ENCODE measurements at regions not wholly inside any gene's neighbourhood (a gene's known extent, or its start where the extent isn't known, plus 50 kb on each side); places are given as distances from the start of the nearest gene placed in this dataset.

- no peak overlapping the region for H3K9ac ChIP-seq (ENCODE audit: low read length)
- H3K9me3 ChIP-seq (ENCODE audit: insufficient read depth, low read length), result no peaks in the 10 kb centered on the region
- no peak overlapping the region for H3K4me3 ChIP-seq (ENCODE audit: low read length)
- no peak overlapping the region for H3K27ac ChIP-seq (ENCODE audit: low read length)
- no peak for TF ChIP-seq EZH2phosphoT487 (IDR thresholded peaks at IDR 0.05; ENCODE audit: low read depth)
- no peak for TF ChIP-seq CTCF (IDR thresholded peaks at IDR 0.05; ENCODE audit: low read depth, low read length)
- H3K36me3 ChIP-seq (replicated peaks; ENCODE audit: low read depth, low read length), result no peaks in the 10 kb centered on the region
- H2AFZ ChIP-seq (ENCODE audit: low read depth, low read length), result no peak overlapping the region
- no peaks in the 10 kb centered on the region for H4K20me1 ChIP-seq (ENCODE audit: insufficient read depth, low read length)
- no peaks in the 10 kb centered on the region for H3K79me2 ChIP-seq (ENCODE audit: low read length)
- no peaks in the 10 kb centered on the region for H3K4me1 ChIP-seq (ENCODE audit: low read length)
- H3K27me3 ChIP-seq (ENCODE audit: low read depth, low read length), result no peaks in the 10 kb centered on the region
- H3K4me2 ChIP-seq (ENCODE audit: low read length), result no peak overlapping the region
These were observed 1027.9 kb upstream of the FAM98A start for GRCh38 chr2:34627003-34627402.

- TF ChIP-seq EZH2phosphoT487 (IDR thresholded peaks at IDR 0.05; ENCODE audit: low read depth) (no peak), CTCF (IDR thresholded peaks at IDR 0.05; ENCODE audit: low read depth, low read length) (no peak)
- Histone ChIP-seq H3K4me1 (ENCODE audit: low read length) (peaks cover 9% of the 10 kb centered on the region), H3K79me2 (ENCODE audit: low read length) (no peaks in the 10 kb centered on the region), H2AFZ (ENCODE audit: low read depth, low read length) (no peak overlapping the region), H3K4me3 (ENCODE audit: low read length) (no peak overlapping the region), H3K9me3 (ENCODE audit: insufficient read depth, low read length) (no peaks in the 10 kb centered on the region), H3K9ac (ENCODE audit: low read length) (no peak overlapping the region), H3K27ac (ENCODE audit: low read length) (no peak overlapping the region), H3K27me3 (ENCODE audit: low read depth, low read length) (no peaks in the 10 kb centered on the region), H4K20me1 (ENCODE audit: insufficient read depth, low read length) (no peaks in the 10 kb centered on the region), H3K4me2 (ENCODE audit: low read length) (no peak overlapping the region), H3K36me3 (replicated peaks; ENCODE audit: low read depth, low read length) (no peaks in the 10 kb centered on the region)
These were observed 1005.1 kb upstream of the FAM98A start for GRCh38 chr2:34604164-34604563.

- no peaks in the 10 kb centered on the region for H3K36me3 ChIP-seq (replicated peaks; ENCODE audit: low read depth, low read length)
- H4K20me1 ChIP-seq (ENCODE audit: insufficient read depth, low read length), result no peaks in the 10 kb centered on the region
- H3K79me2 ChIP-seq (ENCODE audit: low read length), result no peaks in the 10 kb centered on the region
- H2AFZ ChIP-seq (ENCODE audit: low read depth, low read length), result no peak overlapping the region
- peaks cover 9% of the 10 kb centered on the region for H3K4me1 ChIP-seq (ENCODE audit: low read length)
- TF ChIP-seq EZH2phosphoT487 (IDR thresholded peaks at IDR 0.05; ENCODE audit: low read depth) (no peak), CTCF (IDR thresholded peaks at IDR 0.05; ENCODE audit: low read depth, low read length) (no peak)
- H3K27ac ChIP-seq (ENCODE audit: low read length), result no peak overlapping the region
- H3K9me3 ChIP-seq (ENCODE audit: insufficient read depth, low read length), result no peaks in the 10 kb centered on the region
- H3K4me3 ChIP-seq (ENCODE audit: low read length), result no peak overlapping the region
- H3K27me3 ChIP-seq (ENCODE audit: low read depth, low read length), result no peaks in the 10 kb centered on the region
- H3K4me2 ChIP-seq (ENCODE audit: low read length), result peak overlapping the region; percentile 43
- no peak overlapping the region for H3K9ac ChIP-seq (ENCODE audit: low read length)
These were observed 1003.2 kb upstream of the FAM98A start for GRCh38 chr2:34602262-34602661.

GRCh38 chr2:34601561-34601960 is 1002.5 kb upstream of the FAM98A start:
- Histone ChIP-seq H3K36me3 (replicated peaks; ENCODE audit: low read depth, low read length) (no peaks in the 10 kb centered on the region), H3K4me3 (ENCODE audit: low read length) (no peak overlapping the region), H2AFZ (ENCODE audit: low read depth, low read length) (no peak overlapping the region), H4K20me1 (ENCODE audit: insufficient read depth, low read length) (no peaks in the 10 kb centered on the region), H3K27me3 (ENCODE audit: low read depth, low read length) (no peaks in the 10 kb centered on the region), H3K9ac (ENCODE audit: low read length) (no peak overlapping the region), H3K27ac (ENCODE audit: low read length) (no peak overlapping the region), H3K4me2 (ENCODE audit: low read length) (no peak overlapping the region), H3K79me2 (ENCODE audit: low read length) (no peaks in the 10 kb centered on the region), H3K4me1 (ENCODE audit: low read length) (peaks cover 9% of the 10 kb centered on the region), H3K9me3 (ENCODE audit: insufficient read depth, low read length) (no peaks in the 10 kb centered on the region)
- TF ChIP-seq EZH2phosphoT487 (IDR thresholded peaks at IDR 0.05; ENCODE audit: low read depth) (no peak), CTCF (IDR thresholded peaks at IDR 0.05; ENCODE audit: low read depth, low read length) (no peak)

Data from OCI-LY3 (cell line).